Natural killer cell (primary cell): ENCODE measurements at regions not wholly inside any gene's neighbourhood (a gene's known extent, or its start where the extent isn't known, plus 50 kb on each side); places are given as distances from the start of the nearest gene placed in this dataset.
"Not testable (repeated sequence)": the region's sequence is repeated elsewhere in the genome, so short reads cannot be mapped to it uniquely, and the experiment has no call there.

Experiments used
- ATAC-seq, 3 donors: fragments of 150-1000 bp in 2 of 3; fragments of 200-7000 bp in 1 of 3; cut with Tn5 transposase; 1 replicate in 1 of 3; 2 replicates in 2 of 3; pipeline ENCODE4 v1.10.0; 2021; ENCODE audit warnings: mild to moderate bottlenecking in 2 of 3, moderate library complexity in 2 of 3
- DNase-seq, 2 donors: peaks; one replicate each; pipeline versions ENCODE4 v3.0.0 to v3.0.0-alpha.2; 2013 to 2021; ENCODE audit warnings: mixed read lengths in 1 of 2
- H3K27ac ChIP-seq: one replicate; pipeline ENCODE4 v1.5.1; 2013; ENCODE audit warnings: mild to moderate bottlenecking, low read length
- H3K27me3 ChIP-seq: one replicate; pipeline ENCODE4 v1.6.1; 2013; ENCODE audit warnings: low read length; ENCODE audit not compliant: control insufficient read depth, insufficient read depth
- H3K36me3 ChIP-seq: one replicate; pipeline ENCODE4 v1.6.1; 2013; ENCODE audit warnings: low read length; ENCODE audit not compliant: control insufficient read depth, insufficient read depth
- H3K4me1 ChIP-seq: one replicate; pipeline ENCODE4 v1.6.1; 2013; ENCODE audit warnings: low read length; ENCODE audit not compliant: control insufficient read depth, insufficient read depth
- H3K4me3 ChIP-seq: one replicate; pipeline ENCODE4 v1.5.1; 2013; ENCODE audit warnings: low read length
- H3K9me3 ChIP-seq: one replicate; pipeline ENCODE4 v1.6.1; 2013; ENCODE audit warnings: low read length; ENCODE audit not compliant: control insufficient read depth, insufficient read depth
- H3K27ac Mint-ChIP-seq, 2 donors: one replicate each; pipeline ENCODE4 v1.8.0; 2022; ENCODE audit warnings: mild to moderate bottlenecking in 2 of 2, mixed read lengths in 2 of 2, moderate library complexity in 1 of 2
- H3K27me3 Mint-ChIP-seq, 2 donors: one replicate each; pipeline ENCODE4 v1.8.0; 2022; ENCODE audit warnings: low read depth in 2 of 2, mixed read lengths in 2 of 2
- H3K36me3 Mint-ChIP-seq: one replicate; pipeline ENCODE4 v1.8.0; 2022; ENCODE audit warnings: mixed read lengths
- H3K4me1 Mint-ChIP-seq, 2 donors: one replicate each; pipeline ENCODE4 v1.8.0; 2022; ENCODE audit warnings: mixed read lengths in 2 of 2
- H3K4me3 Mint-ChIP-seq: one replicate; pipeline ENCODE4 v1.8.0; 2022; ENCODE audit warnings: mild to moderate bottlenecking, moderate library complexity, mixed read lengths
- H3K9me3 Mint-ChIP-seq, 2 donors: one replicate each; pipeline ENCODE4 v1.8.0; 2022; ENCODE audit warnings: mixed read lengths in 2 of 2
- WGBS: methylation state at CpG from one replicate; pipeline ENCODE4 v1.1.7; 2013; ENCODE audit warnings: missing lambda C conversion rate; ENCODE audit not compliant: insufficient coverage; 5-methylcytosine and 5-hydroxymethylcytosine counted together
- intact Hi-C: fragments of 100-400 bp; cut with micrococcal nuclease; formaldehyde crosslinking; loops from one replicate; pipeline ENCODE4 v1.14.2; 2022
- TF ChIP-seq, protein P1 (sequence below): fragments of 200-600 bp; IDR thresholded peaks from one replicate; pipeline ENCODE4 v1.8.0; 2022; ENCODE audit warnings: antibody characterized with exemption

DNA sequence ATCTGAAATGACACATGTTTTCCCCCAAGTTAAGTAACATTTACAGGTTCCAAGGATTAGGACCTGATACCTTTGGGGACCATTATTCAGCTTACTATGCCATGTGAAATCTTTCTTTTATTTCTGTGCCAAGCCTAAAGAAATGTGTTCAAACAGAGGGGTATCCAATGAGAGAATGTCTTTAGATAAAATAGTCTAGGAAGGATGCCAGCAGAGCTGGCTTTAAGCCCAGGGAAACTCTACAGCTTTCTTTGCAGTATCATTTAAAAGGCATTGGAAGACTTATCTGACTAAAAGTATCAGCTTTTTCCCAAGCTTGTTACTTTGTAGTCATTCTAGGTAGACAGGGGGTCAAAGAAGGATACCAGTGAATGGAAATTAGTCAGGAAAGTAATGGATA, 860.4 kb downstream of the PLA2G4A start:
- Histone ChIP-seq H3K4me3 (no peak overlapping the region), H3K27ac (no peak overlapping the region)

DNA sequence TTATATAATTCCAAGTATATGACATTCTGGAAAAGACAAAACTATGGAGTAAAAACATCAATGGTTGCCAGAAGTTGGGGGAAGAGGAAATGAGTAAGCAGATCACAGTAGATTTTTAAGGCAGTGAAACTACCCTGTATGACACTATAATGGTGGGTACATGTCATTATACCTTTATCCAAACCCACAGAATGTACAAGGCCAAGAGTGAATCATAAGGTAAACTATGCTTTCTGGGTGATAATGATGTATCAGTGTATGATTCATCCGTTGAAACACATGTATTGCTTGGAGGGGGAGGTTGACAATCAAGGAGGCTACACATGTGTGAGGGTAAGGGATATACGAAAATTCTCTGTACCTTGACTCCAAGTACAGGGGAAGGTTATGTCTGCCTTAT, 862.7 kb downstream of the PLA2G4A start:
- WGBS: 84% methylated on average over 2 of the region's 2 CpGs
- H3K4me1 ChIP-seq: no peaks in the 10 kb centered on the region
- no peaks in the 10 kb centered on the region for H3K4me1 Mint-ChIP-seq

More for the DNA sequence above, 860.4 kb downstream of the PLA2G4A start:
- peaks cover 10 to 25% of the 10 kb centered on the region in 2 donors for H3K9me3 Mint-ChIP-seq
- H3K4me1 Mint-ChIP-seq: no peaks in the 10 kb centered on the region
- H3K27me3 ChIP-seq: no peaks in the 10 kb centered on the region
- H3K4me3 Mint-ChIP-seq: no peak overlapping the region
- DNase-seq: no peak
- no peaks in the 10 kb centered on the region for H3K4me1 ChIP-seq
- peaks cover 11% of the 10 kb centered on the region for H3K36me3 Mint-ChIP-seq
- intact Hi-C loops: no loop called here
- no peaks in the 10 kb centered on the region for H3K9me3 ChIP-seq
- TF ChIP-seq, protein P1, sequence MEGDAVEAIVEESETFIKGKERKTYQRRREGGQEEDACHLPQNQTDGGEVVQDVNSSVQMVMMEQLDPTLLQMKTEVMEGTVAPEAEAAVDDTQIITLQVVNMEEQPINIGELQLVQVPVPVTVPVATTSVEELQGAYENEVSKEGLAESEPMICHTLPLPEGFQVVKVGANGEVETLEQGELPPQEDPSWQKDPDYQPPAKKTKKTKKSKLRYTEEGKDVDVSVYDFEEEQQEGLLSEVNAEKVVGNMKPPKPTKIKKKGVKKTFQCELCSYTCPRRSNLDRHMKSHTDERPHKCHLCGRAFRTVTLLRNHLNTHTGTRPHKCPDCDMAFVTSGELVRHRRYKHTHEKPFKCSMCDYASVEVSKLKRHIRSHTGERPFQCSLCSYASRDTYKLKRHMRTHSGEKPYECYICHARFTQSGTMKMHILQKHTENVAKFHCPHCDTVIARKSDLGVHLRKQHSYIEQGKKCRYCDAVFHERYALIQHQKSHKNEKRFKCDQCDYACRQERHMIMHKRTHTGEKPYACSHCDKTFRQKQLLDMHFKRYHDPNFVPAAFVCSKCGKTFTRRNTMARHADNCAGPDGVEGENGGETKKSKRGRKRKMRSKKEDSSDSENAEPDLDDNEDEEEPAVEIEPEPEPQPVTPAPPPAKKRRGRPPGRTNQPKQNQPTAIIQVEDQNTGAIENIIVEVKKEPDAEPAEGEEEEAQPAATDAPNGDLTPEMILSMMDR: no peak
- ATAC-seq: no peak
- H3K27ac Mint-ChIP-seq: no peak overlapping the region
- H3K27me3 Mint-ChIP-seq: no peaks in the 10 kb centered on the region
- H3K36me3 ChIP-seq: no peaks in the 10 kb centered on the region

DNA sequence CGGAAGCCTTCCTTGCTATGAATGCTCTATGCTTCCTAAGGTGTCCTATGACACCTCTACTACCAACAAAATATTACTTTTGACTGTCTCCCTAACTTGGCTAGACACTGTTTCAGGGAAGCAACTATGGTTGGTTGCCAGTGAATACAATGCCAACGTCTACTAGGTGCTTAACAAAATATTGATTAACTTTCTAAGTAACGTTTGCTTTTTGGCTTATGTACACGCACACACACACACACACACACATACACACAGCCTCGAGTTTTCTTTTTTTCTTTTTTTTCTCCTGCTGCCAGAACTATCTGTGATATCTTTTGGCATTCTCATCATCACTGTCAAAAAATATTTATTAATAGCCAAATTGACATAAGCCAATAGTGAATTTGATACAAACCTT, 864.0 kb downstream of the PLA2G4A start:
- H3K4me1 ChIP-seq: no peaks in the 10 kb centered on the region
- no peak for DNase-seq
- no peak overlapping the region for H3K27ac Mint-ChIP-seq
- H3K9me3 ChIP-seq: peaks cover 3% of the 10 kb centered on the region
- peaks cover 11% of the 10 kb centered on the region for H3K36me3 Mint-ChIP-seq
- intact Hi-C loops: no loop called here
- peaks cover 10 to 28% of the 10 kb centered on the region in 2 donors for H3K9me3 Mint-ChIP-seq
- no peaks in the 10 kb centered on the region for H3K27me3 ChIP-seq
- TF ChIP-seq, protein P1: no peak
- no peak overlapping the region for H3K4me3 Mint-ChIP-seq
- no peak for ATAC-seq
- H3K4me3 ChIP-seq: no peak overlapping the region
- no peaks in the 10 kb centered on the region for H3K36me3 ChIP-seq
- no peaks in the 10 kb centered on the region for H3K27me3 Mint-ChIP-seq
- 90% methylated on average over 5 of the region's 5 CpGs for WGBS
- H3K27ac ChIP-seq: no peak overlapping the region
- H3K4me1 Mint-ChIP-seq: no peaks in the 10 kb centered on the region

More for the DNA sequence above, 862.7 kb downstream of the PLA2G4A start:
- DNase-seq (no peak), ATAC-seq (no peak)
- H3K27me3 Mint-ChIP-seq: no peaks in the 10 kb centered on the region
- H3K9me3 Mint-ChIP-seq: peaks cover 10 to 26% of the 10 kb centered on the region in 2 donors
- H3K27ac ChIP-seq: no peak overlapping the region
- no peaks in the 10 kb centered on the region for H3K27me3 ChIP-seq
- intact Hi-C loops: no loop called here
- no peaks in the 10 kb centered on the region for H3K36me3 ChIP-seq
- H3K9me3 ChIP-seq: no peaks in the 10 kb centered on the region
- no peak overlapping the region for H3K27ac Mint-ChIP-seq
- no peak overlapping the region for H3K4me3 Mint-ChIP-seq
- H3K36me3 Mint-ChIP-seq: peaks cover 11% of the 10 kb centered on the region
- TF ChIP-seq, protein P1: no peak
- H3K4me3 ChIP-seq: no peak overlapping the region

DNA sequence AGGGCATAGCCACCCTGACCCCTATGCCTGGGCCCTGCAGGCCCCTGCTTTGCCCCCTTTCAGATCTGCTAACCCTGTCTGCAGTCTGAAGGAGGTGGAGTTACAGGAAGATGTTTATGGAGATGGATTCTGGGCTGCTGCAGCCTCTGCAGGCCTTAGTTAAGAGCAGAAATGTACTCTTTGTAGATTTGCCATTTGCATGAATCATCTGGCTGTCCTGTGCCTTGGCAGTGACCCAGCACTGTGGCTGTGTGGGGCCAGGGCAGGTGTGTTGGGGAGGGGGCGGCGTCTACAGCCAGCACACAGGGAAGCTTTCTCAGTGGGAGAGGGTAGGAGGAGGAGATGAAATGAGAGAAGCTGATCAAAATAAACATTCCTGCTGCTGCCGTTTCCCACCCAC, 867.3 kb downstream of the PLA2G4A start:
- intact Hi-C loops: no loop called here
- Histone ChIP-seq H3K27ac (no peak overlapping the region), H3K27me3 (no peaks in the 10 kb centered on the region), H3K4me3 (no peak overlapping the region), H3K4me1 (no peaks in the 10 kb centered on the region), H3K9me3 (peaks cover 3% of the 10 kb centered on the region), H3K36me3 (no peaks in the 10 kb centered on the region)
- 77% methylated on average over 3 of the region's 3 CpGs for WGBS
- no peaks in the 10 kb centered on the region for H3K27me3 Mint-ChIP-seq
- H3K4me3 Mint-ChIP-seq: no peak overlapping the region
- TF ChIP-seq, protein P1: no peak
- H3K36me3 Mint-ChIP-seq: no peaks in the 10 kb centered on the region
- H3K9me3 Mint-ChIP-seq: peaks cover 11 to 25% of the 10 kb centered on the region in 2 donors
- ATAC-seq (no peak), DNase-seq (no peak)
- H3K27ac Mint-ChIP-seq: no peak overlapping the region
- H3K4me1 Mint-ChIP-seq: no peaks in the 10 kb centered on the region

DNA sequence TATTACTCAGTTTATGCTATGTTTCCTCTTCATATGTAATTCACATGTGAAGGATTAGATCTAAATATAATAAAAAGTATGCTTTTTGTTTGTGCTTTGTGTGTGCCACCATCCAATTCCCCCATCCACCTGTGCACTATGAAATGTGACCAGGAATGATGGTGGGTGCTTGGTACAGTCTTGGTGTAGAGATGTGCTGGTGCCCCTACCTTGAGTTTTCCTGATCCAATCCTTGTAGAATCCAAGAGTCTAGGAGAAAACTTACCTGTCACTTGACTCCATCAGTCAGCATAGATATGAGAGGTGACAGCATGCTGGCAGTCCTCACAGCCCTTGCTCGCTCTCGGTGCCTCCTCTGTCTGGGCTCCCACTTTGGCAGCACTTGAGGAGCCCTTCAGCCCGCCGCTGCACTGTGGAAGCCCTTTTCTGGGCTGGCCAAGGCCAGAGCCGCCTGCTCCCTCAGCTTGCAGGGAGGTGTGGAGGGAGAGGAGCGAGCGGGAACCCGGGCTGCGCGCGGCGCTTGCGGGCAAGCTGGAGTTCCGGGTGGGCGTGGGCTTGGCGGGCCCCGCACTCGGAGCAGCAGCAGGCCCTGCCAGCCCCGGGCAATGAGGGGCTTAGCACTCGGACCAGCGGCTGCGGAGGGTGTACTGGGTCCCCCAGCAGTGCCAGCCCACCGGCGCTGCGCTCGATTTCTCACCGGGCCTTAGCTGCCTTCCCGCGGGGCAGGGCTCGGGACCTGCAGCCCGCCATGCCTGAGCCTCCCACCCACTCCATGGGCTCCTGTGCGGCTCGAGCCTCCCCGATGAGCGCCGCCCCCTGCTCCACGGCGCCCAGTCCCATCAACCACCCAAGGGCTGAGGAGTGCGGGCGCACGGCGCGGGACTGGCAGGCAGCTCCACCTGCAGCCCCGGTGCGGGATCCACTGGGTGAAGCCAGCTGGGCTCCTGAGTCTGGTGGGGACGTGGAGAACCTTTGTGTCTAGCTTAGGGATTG, 874.7 kb downstream of the PLA2G4A start:
- H3K4me3 ChIP-seq, H3K9me3 ChIP-seq, H3K27me3 ChIP-seq, DNase-seq, H3K4me1 Mint-ChIP-seq, H3K27ac Mint-ChIP-seq, H3K4me3 Mint-ChIP-seq, H3K36me3 ChIP-seq, H3K4me1 ChIP-seq, ATAC-seq, H3K27me3 Mint-ChIP-seq, H3K27ac ChIP-seq, intact Hi-C loops: not testable (repeated sequence)
- 95% methylated on average over 28 of the region's 46 CpGs for WGBS
- Mint-ChIP-seq H3K36me3 (peaks cover 16% of the 10 kb centered on the region), H3K9me3 (peaks cover 17 to 21% of the 10 kb centered on the region in 2 donors)
